GM12892 (cell line): ENCODE measurements at regions not wholly inside any gene's neighbourhood (a gene's known extent, or its start where the extent isn't known, plus 50 kb on each side); places are given as distances from the start of the nearest gene placed in this dataset.

Experiments used
- DNase-seq: peaks from one replicate; pipeline ENCODE4 v3.0.0; 2011; ENCODE audit not compliant: insufficient read length
- FAIRE-seq: peaks from 2 replicates; lab custom pipeline; 2011; peaks lifted over from hg19 to GRCh38; lab: Jason Lieb, UNC
- POLR2A ChIP-seq: IDR thresholded peaks from 2 replicates; pipeline ENCODE4 v1.6.1; 2011; ENCODE audit warnings: low read depth, low read length, control low read depth
- POLR2AphosphoS5 ChIP-seq: IDR thresholded peaks from 2 replicates; pipeline ENCODE4 v1.6.1; 2011; ENCODE audit warnings: low read depth, low read length, control low read depth
- TAF1 ChIP-seq: IDR thresholded peaks from 2 replicates; pipeline ENCODE4 v1.6.1; 2011; ENCODE audit warnings: low read depth, mild to moderate bottlenecking, control low read depth, low read length, borderline replicate concordance

DNA sequence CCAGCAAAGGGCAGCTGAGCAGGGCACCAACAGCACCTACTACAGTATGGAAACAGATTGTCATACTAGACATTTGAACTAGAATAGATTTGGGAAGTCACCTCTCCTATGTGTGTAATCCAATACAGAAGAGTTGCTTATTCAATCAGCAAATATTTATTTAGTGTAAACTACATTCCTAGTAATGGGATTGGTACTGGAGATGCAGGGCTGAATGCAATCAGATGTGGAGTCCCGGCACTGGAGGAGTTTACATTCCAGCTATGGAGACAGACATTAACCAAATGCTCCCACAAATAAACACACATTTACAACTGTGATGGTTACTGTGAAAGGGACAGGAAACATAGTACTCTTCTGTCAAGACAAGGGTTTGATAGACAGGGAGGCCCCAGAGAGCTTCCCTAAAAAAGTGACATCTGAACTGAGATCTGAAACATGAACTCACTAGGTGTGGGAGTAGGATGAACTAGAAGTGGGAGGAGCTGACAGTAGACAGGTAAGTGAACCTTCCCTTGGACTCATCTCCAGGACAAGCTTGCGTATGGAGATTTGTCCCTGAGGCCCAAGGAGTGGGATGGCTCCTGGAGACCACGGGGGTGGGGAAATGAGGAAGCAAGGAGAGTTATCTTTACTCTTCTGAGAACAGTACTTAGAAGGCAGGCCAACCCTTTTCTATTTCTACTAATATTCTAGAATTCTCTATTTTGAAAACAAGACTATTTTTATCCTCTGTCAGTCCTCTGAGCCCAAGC is 420.5 kb downstream of the MAFB start:
- FAIRE-seq (no peak), DNase-seq (no peak)
- TF ChIP-seq POLR2A (no peak), POLR2AphosphoS5 (no peak), TAF1 (no peak)

DNA sequence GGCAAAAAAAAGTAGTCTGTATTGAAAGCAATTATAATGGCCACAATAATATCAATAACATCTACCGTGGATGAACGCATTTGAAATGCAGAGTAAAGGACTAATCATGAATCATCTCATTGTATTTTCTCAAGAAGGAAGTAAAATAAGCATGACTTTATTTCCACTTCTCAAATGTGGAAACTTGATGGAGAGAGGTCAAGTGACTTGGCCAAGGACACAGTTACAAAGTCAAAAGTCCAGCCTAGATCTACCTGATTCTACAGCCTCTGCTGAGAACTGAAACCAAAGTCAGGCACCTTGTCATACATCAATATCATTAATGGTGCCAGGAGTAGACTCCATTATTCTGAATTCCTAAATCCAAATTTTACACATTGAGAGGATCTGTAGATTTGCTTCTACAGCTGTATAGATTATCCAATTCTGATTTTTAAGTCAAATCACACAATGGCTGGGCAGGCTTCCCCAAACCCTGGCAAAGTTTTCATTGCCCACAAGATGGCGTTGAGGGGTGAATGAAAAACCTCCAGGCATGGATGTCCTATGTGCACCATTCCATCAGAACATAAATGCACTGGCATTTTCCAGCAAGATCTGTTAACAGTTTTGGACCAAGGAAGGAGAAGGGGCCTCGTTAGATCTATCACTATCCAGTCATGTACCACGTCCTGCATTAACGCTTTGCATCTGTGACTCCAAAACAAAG is 423.1 kb downstream of the MAFB start:
- no peak for FAIRE-seq
- no peak for TF ChIP-seq POLR2A
- no peak for DNase-seq

DNA sequence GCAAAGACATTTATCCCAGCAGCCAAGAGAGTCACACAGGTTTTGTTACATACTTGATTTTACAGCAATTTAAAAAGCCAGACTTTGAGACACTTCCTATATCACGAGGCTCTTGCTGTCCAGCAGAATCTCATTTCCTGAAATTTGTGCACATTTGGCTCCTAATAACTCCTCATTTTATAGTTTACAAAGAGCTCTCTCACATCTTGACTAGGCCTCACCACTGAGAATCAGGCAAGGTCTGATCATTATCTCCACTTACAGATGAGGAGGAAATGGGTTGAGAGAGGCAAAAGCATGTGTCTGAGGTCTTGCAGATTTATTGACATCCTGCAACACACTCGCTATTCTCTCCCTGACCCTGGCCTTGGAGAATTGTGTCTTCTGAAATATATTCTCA is 426.8 kb downstream of the MAFB start:
- no peak for DNase-seq
- no peak for FAIRE-seq
- TF ChIP-seq TAF1 (no peak), POLR2AphosphoS5 (no peak), POLR2A (no peak)

DNA sequence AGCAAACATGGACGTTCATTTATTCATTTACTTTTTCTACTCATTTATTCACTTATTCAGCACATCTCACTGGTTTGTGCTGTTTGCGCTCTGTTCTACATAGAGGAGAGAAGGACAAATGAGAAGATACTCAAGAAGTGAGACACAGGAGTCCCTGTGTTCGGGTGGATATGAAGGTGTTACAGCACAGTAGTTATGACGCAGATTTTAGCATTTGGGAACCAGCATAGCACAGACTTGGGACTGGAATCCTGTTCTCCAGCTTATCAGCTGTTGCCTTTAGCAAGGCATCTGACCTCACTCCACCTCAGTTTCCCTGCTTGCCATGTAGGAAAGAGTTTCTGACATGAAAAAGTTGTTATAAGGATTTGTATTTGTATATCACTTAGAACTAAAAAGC is 430.1 kb downstream of the MAFB start:
- DNase-seq, result no peak
- no peak for FAIRE-seq
- TF ChIP-seq POLR2A (no peak), TAF1 (no peak), POLR2AphosphoS5 (no peak)

DNA sequence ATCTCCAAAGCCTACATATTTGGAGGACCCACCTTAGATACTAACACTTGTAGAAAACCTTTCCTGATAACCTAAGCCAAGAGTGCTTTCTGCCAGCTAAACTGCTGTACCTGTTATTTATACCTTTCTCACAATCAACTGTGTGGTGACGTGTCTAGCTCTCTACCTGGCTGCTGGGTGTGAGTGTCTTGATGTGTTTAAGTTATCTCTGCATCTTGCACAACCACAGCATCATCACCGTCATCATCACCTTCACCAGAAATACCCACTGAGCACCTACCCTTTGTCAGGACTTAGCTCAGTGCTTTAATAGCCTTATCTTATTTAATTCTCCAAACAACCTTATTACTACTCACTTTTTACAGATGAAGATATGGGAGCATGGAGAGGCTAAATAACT is 431.3 kb downstream of the MAFB start:
- TF ChIP-seq POLR2AphosphoS5 (no peak), POLR2A (no peak), TAF1 (no peak)
- FAIRE-seq (no peak), DNase-seq (no peak)

DNA sequence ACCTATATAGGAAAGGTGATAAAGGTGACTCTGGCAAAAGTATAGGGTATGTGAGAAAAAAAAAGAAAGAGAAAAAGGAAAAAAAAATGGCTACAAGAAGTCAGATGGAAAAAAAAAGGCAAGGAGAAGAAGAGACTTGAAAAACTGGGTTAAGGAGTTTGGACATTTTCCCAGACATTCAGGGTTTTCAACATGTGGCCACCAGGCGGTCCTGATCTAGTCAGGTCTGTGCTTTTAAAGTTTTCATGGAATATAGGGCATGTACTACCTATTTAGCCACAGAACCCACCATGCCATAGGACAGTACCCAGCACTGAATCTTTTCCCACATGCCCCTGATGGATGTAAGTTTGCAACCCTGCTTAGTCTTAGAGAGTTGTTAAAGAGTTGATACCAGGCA is 433.7 kb downstream of the MAFB start:
- FAIRE-seq (no peak), DNase-seq (no peak)
- TF ChIP-seq POLR2AphosphoS5 (no peak), POLR2A (no peak), TAF1 (no peak)

DNA sequence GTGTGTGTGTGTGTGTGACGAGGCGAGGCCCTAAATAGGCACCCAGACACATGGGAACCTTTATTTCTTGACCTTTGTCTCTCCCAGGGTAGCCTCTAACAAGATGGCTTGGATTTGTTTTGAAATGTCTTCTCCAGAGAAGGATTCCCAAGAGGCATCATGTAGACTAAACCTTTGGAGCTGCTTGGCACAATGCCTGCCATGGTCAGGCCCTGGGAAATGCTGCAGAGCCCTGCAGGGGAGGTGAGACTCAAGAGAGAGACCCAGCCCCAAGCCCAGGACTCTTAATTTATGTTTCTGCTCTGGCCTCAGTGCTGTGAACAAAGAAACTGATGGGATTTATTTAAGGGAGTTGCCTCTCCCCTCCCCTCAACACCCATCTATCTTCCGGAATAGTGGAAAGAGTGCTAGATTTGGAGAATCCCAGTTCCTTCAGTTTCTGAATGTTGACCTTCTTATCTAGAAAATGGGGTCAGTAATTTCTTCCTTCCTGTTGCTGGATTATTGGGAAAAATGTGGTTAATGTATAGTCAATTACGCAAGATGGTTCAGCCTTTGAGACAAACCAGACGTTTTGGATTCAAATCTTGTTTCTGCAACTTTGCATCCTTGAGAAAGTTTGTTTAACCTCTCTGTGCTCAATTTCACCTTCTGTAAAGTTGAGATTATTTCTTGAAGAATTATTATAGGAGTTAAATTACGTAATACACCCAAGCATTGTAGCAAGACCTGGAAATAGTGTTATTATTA is 434.8 kb downstream of the MAFB start:
- TF ChIP-seq POLR2AphosphoS5, result no peak
- TF ChIP-seq TAF1, result no peak
- no peak for TF ChIP-seq POLR2A
- DNase-seq (no peak), FAIRE-seq (no peak)

DNA sequence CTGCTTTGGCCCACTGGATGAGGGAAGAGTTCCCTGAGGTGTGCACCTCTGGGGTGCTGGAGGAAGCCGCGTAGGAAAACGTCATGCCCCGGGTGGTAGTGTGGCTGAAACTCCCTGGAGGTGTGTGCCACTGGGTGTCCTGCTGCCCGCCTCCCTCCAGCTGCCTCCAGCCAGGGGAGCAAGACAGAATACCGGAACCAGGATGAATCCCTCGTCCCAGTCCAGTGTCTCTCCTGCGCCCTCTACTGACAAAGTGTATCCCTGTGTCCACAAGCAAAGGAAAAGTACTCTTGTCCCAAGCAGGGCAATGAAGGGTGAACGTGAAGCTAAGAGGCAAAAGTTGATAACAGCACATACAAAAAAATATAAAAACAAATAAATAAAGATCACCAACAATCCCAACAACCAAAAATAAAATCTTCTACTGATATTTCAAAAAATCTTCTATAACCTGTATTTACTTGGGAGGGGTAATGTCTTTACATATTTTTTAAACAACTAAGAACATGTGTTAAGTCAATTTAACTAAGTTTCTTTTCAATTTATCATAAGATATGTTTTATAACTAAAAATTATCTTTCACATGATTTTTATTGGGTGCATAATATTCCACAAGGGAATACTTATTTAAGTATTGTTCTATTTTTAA is 437.6 kb downstream of the MAFB start:
- peak; percentile 5 for DNase-seq
- FAIRE-seq, result no peak
- no peak for TF ChIP-seq POLR2A
- no peak for TF ChIP-seq POLR2AphosphoS5
- no peak for TF ChIP-seq TAF1

DNA sequence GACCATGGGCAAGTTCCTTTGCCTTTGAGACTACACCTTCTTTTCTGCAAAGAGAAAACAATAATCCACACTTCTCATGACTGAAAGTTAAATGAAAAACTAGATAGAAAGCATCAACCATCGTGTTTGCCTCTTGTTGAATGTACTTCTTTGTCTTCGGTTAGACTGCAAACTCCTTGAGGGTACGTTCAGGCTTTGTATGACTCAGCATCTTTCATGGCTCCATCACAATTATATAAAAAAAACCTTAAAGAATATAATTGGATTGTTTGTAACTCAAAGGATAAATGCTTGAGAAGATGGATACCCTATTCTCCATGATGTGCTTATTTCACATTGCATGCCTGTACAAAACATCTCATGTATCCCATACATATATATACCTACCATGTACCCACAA is 439.2 kb downstream of the MAFB start:
- FAIRE-seq (no peak), DNase-seq (no peak)
- no peak for TF ChIP-seq TAF1
- TF ChIP-seq POLR2A, result no peak
- no peak for TF ChIP-seq POLR2AphosphoS5

DNA sequence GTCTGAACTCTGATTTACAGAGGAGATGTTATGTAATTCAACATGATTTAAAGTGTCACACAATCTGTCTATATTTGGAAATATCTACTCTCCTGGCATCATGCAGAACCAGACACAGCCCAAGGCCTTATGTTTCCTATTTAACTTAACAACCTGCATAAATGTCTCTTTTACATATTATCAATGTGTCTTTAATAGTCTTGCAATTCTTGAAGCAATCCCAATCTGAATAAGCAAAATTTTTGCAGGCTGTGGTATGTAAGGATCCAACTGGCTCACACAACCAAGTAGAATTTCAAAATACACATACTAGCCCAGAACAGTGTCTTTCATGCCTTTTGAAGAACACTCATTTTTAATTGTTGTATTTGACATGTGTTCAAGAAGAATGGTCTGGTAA is 443.2 kb downstream of the MAFB start:
- no peak for TF ChIP-seq POLR2AphosphoS5
- no peak for TF ChIP-seq TAF1
- no peak for TF ChIP-seq POLR2A
- DNase-seq (no peak), FAIRE-seq (no peak)

DNA sequence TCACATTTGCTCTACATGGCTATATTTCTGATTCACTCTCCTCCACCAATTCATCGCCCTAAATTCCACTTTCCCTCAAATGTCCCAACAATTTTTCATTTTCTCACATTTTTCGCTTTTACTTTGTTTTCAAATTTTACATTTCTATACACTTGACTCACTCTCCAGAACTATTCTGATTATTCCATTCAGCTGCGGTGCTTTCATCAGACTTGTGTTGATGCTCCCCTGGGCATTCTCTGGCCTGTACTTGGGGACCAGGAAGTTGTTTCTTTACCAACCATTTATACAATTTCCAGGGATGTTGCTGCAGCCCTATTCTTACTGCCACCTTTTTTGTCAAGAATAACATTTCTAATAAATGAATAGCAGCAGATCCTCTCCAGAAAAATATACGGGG is 444.8 kb downstream of the MAFB start:
- DNase-seq, result no peak
- FAIRE-seq, result no peak
- no peak for TF ChIP-seq POLR2AphosphoS5
- no peak for TF ChIP-seq TAF1
- TF ChIP-seq POLR2A, result no peak
